B cell (primary cell): ENCODE measurements at regions not wholly inside any gene's neighbourhood (a gene's known extent, or its start where the extent isn't known, plus 50 kb on each side); places are given as distances from the start of the nearest gene placed in this dataset.
"Not testable (repeated sequence)": the region's sequence is repeated elsewhere in the genome, so short reads cannot be mapped to it uniquely, and the experiment has no call there.

Source experiments
- CTCF ChIP-seq: fragments of 200-600 bp; IDR thresholded peaks from one replicate; pipeline ENCODE4 v1.8.0; 2022; ENCODE audit warnings: antibody characterized with exemption, mild to moderate bottlenecking
- EZH2 ChIP-seq: IDR thresholded peaks from 2 replicates; pipeline ENCODE4 v1.6.1; 2012; ENCODE audit warnings: borderline replicate concordance, low read depth, mild to moderate bottlenecking, moderate library complexity, low read length; ENCODE audit not compliant: insufficient read depth, poor library complexity, severe bottlenecking

- not testable (repeated sequence) for TF ChIP-seq CTCF, EZH2
Observed at GRCh38 chr6:19939321-19939720, 102.2 kb downstream of the ID4 start.
